HG03039 (cell line): ENCODE measurements at regions not wholly inside any gene's neighbourhood (a gene's known extent, or its start where the extent isn't known, plus 50 kb on each side); places are given as distances from the start of the nearest gene placed in this dataset.
"Not testable (repeated sequence)": the region's sequence is repeated elsewhere in the genome, so short reads cannot be mapped to it uniquely, and the experiment has no call there.

Experiments used
- ATAC-seq: cut with Tn5 transposase; IDR thresholded peaks from one replicate; pipeline ENCODE4 v1.9.1; 2021; ENCODE audit warnings: mild to moderate bottlenecking, moderate library complexity; ENCODE audit not compliant: unreplicated experiment

DNA sequence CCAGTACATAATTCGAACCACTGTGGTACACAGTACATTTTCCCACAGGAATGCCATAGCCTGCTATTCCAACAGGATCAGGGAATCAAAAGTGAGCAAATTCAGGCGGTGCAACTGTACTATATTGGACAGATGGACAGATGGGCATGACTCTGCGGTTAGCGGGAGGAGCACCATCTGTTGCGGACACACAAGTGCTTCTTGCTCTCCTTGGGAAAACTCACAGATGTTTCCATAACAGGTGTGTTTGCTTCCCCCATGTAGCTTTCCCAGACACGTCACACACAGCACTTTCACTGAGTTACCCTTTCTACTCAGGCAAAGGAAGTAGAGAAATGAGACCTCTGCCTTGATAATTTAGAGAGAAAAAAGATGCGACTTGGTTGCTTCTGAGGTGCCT lies 325.1 kb upstream of the THBS1 start:
- ATAC-seq = no peak

DNA sequence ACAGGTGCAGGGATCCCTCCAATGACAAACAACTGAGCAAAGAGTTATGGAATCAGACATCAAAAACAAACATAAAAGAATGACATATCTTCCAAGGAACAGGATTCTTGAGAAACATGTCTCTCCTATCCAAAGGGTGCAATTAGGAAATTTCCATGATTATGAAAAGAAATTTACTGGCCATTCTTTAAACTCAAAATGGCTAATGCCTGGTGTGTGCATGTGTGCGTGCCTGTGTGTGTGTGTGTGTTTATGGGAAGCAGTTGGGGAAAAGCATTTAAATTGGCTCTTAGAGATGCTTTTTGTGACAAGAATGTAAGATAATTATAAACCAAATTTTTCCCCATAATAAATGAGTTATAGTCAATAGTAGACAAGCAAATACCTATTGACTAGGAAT lies 320.5 kb upstream of the THBS1 start:
- no peak for ATAC-seq

DNA sequence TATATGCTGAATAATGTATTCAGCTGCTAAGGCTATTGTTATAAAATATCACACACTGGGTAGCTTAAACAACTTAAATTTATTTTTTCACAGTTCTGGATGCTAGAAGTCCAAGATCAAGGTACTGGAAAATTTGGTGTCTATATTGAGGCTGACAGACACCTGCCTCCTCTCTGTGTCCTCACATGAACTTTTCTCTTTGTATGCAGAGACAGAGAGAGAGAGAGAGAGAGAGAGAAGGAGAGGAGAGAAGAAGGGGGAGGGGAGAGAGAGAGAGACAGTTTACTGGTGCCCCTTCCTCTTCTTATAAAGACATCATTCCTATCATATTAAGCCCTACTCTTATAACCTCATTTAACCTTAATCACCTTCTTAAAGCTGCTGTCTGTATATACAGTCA lies 320.1 kb upstream of the THBS1 start:
- ATAC-seq = no peak

DNA sequence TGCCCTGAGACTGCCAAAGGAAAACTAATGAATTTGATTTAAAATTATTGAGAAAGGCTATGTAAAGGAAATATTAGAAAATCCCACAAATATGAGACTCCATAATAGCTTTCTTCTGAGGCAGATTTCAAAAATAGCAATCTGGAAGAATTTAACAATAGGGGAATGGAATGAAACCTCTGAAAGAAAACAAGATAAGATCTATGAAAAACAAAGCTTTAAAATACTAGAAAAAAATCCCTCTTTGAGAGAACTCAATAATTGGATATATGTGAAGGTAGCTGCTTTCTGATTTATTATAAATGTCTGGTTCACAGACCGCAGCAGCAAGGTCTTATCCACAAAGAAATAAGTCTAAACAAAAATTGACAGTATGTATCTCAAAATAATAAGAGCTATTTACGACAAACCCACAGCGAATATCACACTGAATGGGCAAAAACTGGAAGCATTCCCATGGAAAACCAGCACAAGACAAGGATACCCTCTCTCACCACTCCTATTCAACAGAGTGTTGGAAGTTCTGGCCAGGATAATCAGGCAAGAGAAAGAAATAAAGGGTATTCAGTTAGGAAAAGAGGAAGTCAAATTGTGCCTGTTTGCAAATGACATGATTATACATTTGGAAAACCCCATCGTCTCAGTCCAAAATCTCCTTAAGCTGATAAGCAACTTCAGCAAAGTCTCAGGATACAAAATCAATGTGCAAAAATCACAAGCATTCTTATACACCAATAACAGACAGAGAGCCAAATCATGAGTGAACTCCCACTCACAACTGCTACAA lies 319.3 kb upstream of the THBS1 start:
- ATAC-seq = not testable (repeated sequence)

DNA sequence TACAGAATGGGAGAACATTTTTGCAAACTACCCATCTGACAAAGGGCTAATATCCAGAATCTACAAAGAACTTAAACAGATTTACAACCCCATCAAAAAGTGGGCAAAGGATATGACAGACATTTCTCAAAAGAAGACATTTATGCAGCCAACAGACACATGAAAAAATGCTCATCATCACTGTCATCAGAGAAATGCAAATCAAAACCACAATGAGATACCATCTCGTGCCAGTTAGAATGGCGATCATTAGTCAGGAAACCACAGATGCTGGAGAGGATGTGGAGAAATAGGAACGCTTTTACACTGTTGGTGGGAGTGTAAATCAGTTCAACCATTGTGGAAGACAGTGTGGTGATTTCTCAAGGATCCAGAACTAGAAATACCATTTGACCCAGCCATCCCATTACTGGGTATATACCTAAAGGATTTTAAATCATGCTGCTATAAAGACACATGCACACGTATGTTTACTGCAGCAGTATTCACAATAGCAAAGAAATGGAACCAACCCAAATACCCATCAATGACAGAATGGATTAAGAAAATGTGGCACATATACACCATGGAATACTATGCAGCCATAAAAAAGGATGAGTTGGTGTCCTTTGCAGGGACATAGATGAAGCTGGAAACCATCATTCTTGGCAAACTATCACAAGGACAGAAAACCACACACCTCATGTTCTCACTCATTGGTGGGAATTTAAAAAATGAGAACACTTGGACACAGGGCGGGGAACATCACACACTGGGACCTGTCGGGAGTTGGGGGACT lies 317.7 kb upstream of the THBS1 start:
- ATAC-seq = not testable (repeated sequence)

DNA sequence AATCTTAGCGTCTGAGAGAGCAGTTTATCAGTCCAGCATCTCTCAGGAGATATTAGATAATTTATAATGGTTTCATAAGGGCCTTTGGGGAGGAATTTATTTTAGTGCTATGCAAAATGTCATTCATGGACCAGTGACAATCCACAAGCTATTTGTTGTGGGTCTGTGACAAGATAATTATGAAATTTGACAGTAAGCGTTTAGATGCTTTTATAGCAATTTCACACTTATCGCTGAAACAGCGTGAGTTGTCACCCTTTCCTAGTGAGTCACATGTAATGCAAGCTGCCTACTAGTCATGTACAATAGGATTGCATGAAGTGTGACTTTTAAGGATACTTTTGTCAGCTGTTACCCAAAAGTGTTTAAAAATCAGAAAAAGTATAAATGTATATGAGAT lies 315.6 kb upstream of the THBS1 start:
- no peak for ATAC-seq

DNA sequence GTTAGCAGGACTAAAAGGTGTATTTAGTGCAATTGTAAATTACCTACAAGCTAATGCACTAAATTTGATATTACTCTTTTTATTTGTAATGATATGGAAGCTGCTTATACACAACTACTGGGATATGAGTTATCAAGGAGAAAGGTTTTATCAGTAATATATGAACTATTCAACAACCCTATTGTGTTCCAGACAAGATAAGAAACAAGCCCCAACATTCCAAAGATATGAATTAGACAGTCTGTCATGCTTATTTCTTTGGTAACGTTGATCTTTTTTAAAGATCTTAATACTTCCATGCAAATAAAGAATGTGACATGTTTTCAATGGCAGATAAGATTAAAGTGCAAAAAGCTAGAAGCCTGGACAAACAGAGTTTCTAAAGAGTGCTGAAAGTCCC lies 314.0 kb upstream of the THBS1 start:
- ATAC-seq = no peak

DNA sequence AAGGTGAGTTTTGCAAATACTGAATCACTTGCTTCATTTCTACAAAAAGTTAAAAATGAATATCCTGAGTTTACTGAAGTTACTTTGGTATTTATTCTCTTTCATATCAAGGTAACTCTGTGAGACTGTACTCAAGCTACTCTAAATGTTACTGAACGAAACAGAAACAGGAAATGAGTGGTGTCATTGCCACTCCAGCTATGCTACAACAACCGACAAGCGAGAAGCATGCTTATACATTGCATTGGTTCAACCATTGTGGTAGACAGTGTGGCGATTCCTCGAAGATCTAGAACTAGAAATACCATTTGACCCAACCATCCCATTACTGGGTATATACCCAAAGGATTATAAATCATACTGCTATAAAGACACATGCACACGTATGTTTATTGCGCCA lies 313.2 kb upstream of the THBS1 start:
- ATAC-seq = no peak

DNA sequence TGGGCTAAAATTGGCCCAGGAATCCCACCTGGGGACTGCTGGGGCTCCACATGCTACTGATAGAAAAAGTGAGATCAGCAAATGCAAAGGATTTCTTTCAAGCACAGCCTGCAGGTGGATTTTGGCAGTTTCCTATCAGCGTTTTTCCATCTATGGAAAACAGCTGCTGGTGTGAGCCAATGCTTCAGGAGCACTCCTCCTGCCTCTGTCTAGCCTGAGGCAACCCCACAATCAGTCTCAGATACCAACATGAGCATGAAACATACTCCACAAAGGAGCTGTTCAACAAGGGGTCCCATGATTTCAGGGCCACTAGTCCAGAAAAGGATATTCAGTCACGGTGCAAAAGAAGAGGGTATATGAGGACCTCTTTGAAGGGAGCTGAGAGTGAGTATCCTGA lies 311.5 kb upstream of the THBS1 start:
- ATAC-seq = no peak

DNA sequence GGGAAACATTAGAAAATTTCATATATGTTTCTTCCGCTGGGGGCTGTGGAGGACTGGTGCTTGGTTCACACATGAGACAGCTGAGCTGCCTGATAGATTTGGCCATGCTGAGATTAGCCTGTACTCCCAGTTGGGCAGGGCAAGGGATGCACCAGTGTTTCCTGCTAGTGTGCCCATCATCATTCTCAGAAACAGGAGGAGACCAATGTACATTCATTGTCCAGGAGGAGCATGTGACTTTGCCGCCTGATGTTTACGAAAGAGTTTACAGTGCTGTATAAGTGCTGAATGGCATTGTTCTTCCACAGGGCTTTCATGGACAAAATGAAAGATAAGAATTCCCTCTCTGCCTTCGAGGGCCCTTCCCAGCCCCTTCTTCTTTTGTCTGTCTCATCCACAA lies 311.1 kb upstream of the THBS1 start:
- ATAC-seq = no peak

DNA sequence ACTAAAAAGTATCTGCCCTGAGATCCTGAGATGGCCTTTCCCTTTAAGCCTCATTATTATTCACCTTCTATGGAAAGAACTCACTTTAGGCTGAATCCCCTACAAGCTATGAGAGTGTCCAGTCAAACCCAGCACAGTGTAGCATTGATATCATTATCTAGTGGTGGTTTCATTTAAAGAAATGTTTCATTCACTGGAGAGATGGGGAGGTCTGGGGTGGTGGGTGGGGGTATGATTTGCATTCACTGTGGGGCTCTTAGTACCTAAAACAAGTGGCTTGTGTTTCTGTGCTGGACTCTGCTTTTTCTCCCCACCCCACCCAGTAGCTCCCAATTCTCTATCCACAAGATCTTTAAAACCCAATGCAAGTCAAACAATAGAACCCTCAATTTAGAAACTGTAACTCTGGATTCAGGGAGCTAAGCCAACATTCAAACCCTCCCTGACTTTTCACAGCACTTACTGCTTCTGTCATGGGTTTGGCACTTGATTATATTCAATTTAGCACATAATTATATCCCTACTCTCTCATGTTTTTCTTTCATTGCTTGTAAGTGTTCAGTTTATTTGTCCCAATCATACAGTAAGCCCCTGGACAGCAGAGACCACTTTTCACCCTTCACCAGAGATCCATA lies 310.5 kb upstream of the THBS1 start:
- ATAC-seq = no peak

DNA sequence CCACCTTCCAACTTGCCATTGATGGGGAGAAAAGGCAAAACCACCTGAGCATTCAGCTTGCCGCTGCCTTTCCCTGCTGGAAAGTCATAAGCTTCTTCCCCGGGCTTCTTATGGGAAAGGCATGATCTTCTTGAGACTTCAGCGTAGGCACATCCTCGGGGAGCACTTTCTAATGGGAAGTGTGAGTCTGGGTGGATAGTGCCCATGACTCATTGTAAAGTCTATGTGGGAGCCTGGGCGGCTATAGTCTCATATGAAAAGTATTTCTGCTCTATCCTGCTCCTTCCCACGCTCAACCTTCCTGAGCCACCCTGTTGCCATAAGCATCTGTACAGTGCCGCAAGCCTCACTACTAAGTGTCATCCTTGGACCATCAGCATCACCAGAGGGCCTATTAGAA lies 309.9 kb upstream of the THBS1 start:
- no peak for ATAC-seq

DNA sequence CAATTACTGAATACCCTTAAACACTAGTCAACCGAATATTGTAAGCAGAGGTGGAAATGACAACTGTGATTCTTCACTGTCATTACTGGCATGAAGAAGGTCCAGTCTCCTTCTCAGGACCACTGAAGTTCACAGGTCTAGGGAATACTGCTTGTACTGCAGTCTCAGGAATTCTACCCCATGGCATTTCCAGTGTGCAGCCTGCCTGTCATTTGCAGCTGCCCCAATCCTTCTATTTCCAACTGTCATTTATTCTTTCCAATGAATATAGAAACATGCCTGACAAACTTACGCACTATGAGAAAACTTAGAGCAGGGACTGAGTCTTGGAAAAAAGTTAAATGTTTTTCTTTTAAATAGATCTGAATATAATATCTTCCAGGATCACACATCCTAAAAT lies 308.0 kb upstream of the THBS1 start:
- no peak for ATAC-seq

DNA sequence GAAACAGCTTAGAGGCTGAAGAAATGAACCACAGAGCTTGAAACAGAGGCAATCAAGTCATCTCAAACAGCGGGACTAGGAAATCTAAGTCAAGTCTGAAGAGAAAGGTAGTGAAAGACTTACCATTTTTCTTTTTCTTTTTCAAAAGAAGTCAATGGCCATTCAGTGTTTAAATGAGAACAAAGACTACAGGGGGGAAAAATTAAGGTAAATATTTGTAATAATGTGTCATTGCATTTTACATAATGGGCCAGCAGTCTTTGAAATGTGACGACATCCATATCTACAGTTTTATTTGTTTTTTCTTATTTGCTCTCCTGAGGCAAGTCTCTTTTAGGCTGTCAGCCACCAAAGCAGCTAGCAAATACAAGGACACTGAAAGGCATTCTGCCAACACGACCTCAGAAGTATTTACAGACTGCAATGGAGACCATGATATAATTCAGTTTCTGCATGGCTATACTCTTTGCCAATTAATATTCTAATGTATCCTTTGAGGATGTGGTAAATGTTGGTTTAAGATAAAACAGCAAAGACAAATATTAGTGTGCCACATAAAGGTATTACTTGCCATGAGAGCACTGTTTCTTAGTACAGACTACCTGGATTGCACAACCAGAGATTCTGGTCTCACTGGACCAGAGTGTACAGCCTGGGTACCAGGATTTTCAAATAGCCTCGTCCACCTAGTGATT lies 307.0 kb upstream of the THBS1 start:
- no peak for ATAC-seq

DNA sequence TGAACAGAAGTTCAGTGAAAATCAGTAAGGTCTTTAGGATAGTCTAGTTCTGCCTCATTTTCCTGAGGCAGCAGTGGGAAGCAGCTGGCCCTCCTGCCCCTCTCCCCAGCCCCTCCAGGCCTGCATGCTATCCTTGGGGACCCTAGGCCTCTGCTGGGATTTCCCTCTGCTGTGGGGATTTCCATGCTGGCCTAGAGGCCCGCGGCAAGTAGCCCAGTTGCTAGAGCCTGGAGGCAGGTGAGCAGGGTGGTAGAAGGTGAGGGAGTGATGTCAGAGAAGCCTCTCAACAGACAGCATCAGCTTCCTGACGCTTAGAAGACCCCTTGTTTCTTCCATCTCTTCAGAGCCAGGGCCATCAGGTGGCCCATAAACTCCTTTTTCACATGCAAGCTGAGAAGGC lies 305.8 kb upstream of the THBS1 start:
- ATAC-seq = no peak

DNA sequence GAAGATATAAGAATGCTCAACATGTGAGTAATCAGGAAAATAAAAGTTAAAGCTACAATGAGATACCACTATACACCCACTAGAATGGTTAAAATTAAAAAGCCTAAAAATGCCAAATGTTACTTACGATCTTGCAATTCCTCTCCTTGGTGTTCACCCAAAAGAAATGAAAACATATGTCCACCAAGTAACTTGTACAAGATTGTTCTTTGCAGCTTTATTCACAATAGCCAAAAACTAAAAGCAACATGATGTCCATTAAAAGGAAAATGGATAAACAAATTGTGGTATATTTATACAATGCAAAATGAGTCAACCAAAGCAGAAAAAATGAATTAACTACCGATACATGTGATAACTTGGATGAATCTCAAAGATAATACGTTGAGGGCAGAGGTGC lies 301.6 kb upstream of the THBS1 start:
- ATAC-seq = no peak

DNA sequence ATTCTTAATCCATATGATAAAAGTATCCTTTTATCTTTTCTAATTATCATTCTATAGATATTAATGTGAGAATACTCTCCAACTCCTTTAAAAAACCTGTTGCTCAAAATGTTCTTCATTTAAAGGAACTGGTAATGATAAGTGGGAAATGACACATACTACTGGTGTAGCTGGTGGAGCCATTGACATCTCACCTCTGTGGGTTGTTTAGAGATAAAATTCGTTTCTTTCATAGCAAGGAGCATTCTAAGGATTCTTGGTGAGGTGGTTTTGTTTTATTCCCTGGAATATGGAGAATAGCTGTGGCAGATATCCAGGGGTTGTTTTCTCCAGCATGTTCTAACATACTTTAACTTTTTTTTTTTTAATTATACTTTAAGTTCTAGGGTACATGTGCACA lies 299.8 kb upstream of the THBS1 start:
- no peak for ATAC-seq

DNA sequence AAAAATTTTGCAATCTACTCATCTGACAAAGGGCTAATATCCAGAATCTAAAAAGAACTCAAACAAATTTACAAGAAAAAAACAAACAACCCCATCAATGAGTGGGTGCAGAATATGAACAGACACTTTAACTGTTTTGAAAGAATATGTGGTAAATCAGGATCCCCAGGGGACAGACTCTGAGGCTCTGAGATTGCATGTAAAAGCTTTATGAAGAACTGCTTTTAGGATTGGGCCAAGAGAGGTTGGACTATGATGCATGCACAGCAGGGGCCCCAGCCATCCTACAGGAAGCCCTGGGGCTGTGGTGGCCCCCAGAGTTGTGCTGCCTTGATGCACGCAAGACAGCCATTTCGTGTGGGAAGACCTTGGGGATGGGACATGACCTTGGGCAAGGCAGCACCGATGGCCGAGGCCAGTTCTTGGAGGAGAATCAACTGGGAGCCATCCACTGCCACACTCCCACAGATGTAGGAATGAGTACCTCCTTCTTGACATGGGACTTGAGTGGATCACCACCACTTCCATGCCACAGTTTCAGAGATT lies 298.1 kb upstream of the THBS1 start:
- no peak for ATAC-seq

DNA sequence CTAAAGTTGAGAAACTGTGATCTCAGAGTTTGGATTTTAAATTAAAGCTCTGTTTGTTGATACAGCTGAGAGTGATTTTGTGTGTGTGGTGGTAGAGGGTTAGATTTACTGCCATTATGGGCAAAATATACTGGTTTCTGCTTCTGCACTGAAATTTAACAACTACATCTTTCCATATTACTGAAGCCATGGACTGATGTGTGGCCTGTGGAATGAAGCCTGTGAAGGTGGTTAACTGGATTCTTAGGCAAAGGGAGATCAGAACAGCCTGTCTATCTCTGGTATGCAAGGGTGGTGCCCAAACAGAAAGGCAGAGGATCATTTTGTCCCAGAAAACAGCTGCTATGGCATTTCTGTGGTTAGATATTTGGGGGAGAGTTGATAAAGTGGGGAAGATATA lies 297.3 kb upstream of the THBS1 start:
- no peak for ATAC-seq

DNA sequence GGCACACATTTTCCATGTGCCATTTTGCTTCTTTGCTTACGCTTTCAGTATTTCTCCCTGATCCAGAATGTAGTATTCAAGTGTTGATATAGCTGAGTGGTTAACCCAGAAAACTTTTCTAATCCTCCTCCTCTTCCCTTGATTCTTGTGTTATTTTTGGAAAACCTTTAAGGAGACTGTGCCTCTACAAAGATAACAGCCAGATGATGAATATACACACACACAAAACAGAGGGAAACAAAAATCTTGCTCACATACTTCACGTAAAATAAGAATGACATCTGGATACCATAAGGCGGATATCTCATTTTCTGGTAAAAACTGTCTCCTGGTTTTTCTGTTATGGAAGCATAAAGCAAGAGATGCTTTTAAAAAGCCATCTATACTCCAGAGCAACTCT lies 295.8 kb upstream of the THBS1 start:
- no peak for ATAC-seq

DNA sequence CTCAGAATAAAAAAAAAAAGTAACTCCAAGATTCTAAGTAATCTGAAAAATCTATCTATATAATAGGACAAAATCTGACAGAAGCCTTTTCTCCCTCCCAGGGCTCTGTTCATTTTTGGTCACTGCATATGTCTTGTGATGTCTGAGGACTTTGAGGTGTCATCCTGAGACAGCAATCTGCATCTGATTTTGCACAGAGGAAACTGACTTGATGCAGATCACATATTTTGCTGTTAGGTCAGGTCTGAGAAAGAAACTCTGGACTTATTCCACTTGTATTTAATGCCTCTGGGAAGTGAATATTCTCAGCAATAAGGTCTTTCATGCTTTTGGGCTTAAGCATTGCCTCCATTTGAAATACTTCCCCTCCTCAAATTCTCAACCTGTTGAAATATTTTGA lies 295.2 kb upstream of the THBS1 start:
- ATAC-seq = no peak
